Neural progenitor cell (in vitro differentiated cells): ENCODE measurements at regions not wholly inside any gene's neighbourhood (a gene's known extent, or its start where the extent isn't known, plus 50 kb on each side); places are given as distances from the start of the nearest gene placed in this dataset.

ENCODE experiments used
- DNase-seq: peaks from one replicate; pipeline ENCODE4 v3.0.0-alpha.2; 2016; ENCODE audit warnings: low spot score
- H2AFZ ChIP-seq: fragments of 200-600 bp; sonication (generic); replicated peaks from 2 replicates; pipeline ENCODE4 v1.6.1; 2016; ENCODE audit warnings: antibody characterized with exemption
- H3F3A ChIP-seq: fragments of 200-600 bp; sonication (generic); 2 replicates; pipeline ENCODE4 v1.6.1; 2016; ENCODE audit warnings: antibody characterized with exemption, low read depth
- H3K27ac ChIP-seq: fragments of 200-600 bp; sonication (generic); 2 replicates; pipeline ENCODE4 v1.5.1; 2016; ENCODE audit warnings: mild to moderate bottlenecking
- H3K27me3 ChIP-seq: fragments of 200-600 bp; sonication (generic); 2 replicates; pipeline ENCODE4 v1.6.1; 2016; ENCODE audit warnings: mild to moderate bottlenecking, moderate library complexity
- H3K36me3 ChIP-seq: fragments of 200-600 bp; sonication (generic); 2 replicates; pipeline ENCODE4 v1.5.1; 2016
- H3K4me1 ChIP-seq: fragments of 200-600 bp; sonication (generic); 2 replicates; pipeline ENCODE4 v1.6.1; 2016; ENCODE audit warnings: mixed run types
- H3K4me2 ChIP-seq: fragments of 200-600 bp; sonication (generic); 2 replicates; pipeline ENCODE4 v1.6.1; 2016
- H3K4me3 ChIP-seq: fragments of 200-600 bp; sonication (generic); 2 replicates; pipeline ENCODE4 v1.5.1; 2016
- H3K79me2 ChIP-seq: fragments of 200-600 bp; sonication (generic); 2 replicates; pipeline ENCODE4 v1.6.1; 2016; ENCODE audit warnings: low read depth
- H3K9ac ChIP-seq: fragments of 200-600 bp; sonication (generic); 2 replicates; pipeline ENCODE4 v1.6.1; 2016
- H3K9me3 ChIP-seq: fragments of 200-600 bp; sonication (generic); 2 replicates; pipeline ENCODE4 v1.5.1; 2016; ENCODE audit warnings: low read depth
- H4K20me1 ChIP-seq: fragments of 200-600 bp; sonication (generic); 2 replicates; pipeline ENCODE4 v1.6.1; 2016; ENCODE audit warnings: low read depth
- H3K27ac Mint-ChIP-seq: 3 replicates; pipeline ENCODE4 v1.8.0; 2021; ENCODE audit warnings: mixed read lengths
- H3K27me3 Mint-ChIP-seq: 2 replicates; pipeline ENCODE4 v1.8.0; 2022; ENCODE audit warnings: low read depth, mild to moderate bottlenecking, inconsistent platforms, moderate library complexity, mixed read lengths; ENCODE audit not compliant: insufficient read depth
- H3K36me3 Mint-ChIP-seq: 3 replicates; pipeline ENCODE4 v1.8.0; 2021; ENCODE audit warnings: mixed read lengths
- H3K4me1 Mint-ChIP-seq: 3 replicates; pipeline ENCODE4 v1.8.0; 2021; ENCODE audit warnings: mixed read lengths
- H3K4me3 Mint-ChIP-seq: 3 replicates; pipeline ENCODE4 v1.8.0; 2021; ENCODE audit warnings: mild to moderate bottlenecking, moderate library complexity, mixed read lengths
- H3K9me3 Mint-ChIP-seq: 3 replicates; pipeline ENCODE4 v1.8.0; 2020; ENCODE audit warnings: mixed read lengths
- CTCF ChIP-seq: fragments of 200-600 bp; sonication (generic); IDR thresholded peaks from 2 replicates; pipeline ENCODE4 v1.5.1; 2017; ENCODE audit warnings: antibody characterized with exemption, mild to moderate bottlenecking
- EZH2 ChIP-seq: fragments of 200-600 bp; sonication (generic); IDR thresholded peaks from 2 replicates; pipeline ENCODE4 v1.6.1; 2017; ENCODE audit warnings: antibody characterized with exemption, mild to moderate bottlenecking, moderate library complexity
- EZH2phosphoT487 ChIP-seq: fragments of 200-600 bp; sonication (generic); IDR thresholded peaks from 2 replicates; pipeline ENCODE4 v1.6.1; 2017; ENCODE audit warnings: antibody characterized with exemption

- H4K20me1 ChIP-seq: no peaks in the 10 kb centered on the region
- H3K27me3 ChIP-seq: peaks cover 38% of the 10 kb centered on the region
- no peaks in the 10 kb centered on the region for H3K79me2 ChIP-seq
- no peak overlapping the region for H3K27ac Mint-ChIP-seq
- H3K4me3 Mint-ChIP-seq: no peak overlapping the region
- H3K4me1 Mint-ChIP-seq: no peaks in the 10 kb centered on the region
- no peaks in the 10 kb centered on the region for H3K4me1 ChIP-seq
- no peak overlapping the region for H3K4me3 ChIP-seq
- H3K27ac ChIP-seq: no peak overlapping the region
- H3K36me3 ChIP-seq: no peaks in the 10 kb centered on the region
- TF ChIP-seq EZH2: peak; percentile 36
- TF ChIP-seq EZH2phosphoT487: peak; percentile 41
- no peak for TF ChIP-seq CTCF
- peak overlapping the region; percentile 22 for H3K4me2 ChIP-seq
- H3K36me3 Mint-ChIP-seq: no peaks in the 10 kb centered on the region
- peaks cover 5% of the 10 kb centered on the region for H3K9me3 Mint-ChIP-seq
- no peak overlapping the region for H2AFZ ChIP-seq
- no peaks in the 10 kb centered on the region for H3K9me3 ChIP-seq
- H3F3A ChIP-seq: no peaks in the 10 kb centered on the region
- H3K9ac ChIP-seq: no peak overlapping the region
- DNase-seq: peak; percentile 17
- peaks cover 29% of the 10 kb centered on the region for H3K27me3 Mint-ChIP-seq
Measured at GRCh38 chr19:41521931-41522555, 53.9 kb upstream of the CEACAM21 start.

- H3K4me2 ChIP-seq: no peak overlapping the region
- H2AFZ ChIP-seq: no peak overlapping the region
- no peaks in the 10 kb centered on the region for H4K20me1 ChIP-seq
- Mint-ChIP-seq H3K9me3 (peaks cover 8% of the 10 kb centered on the region), H3K27me3 (peaks cover 29% of the 10 kb centered on the region), H3K4me1 (no peaks in the 10 kb centered on the region), H3K27ac (no peak overlapping the region), H3K4me3 (no peak overlapping the region), H3K36me3 (no peaks in the 10 kb centered on the region)
- H3K36me3 ChIP-seq: no peaks in the 10 kb centered on the region
- H3K79me2 ChIP-seq: no peaks in the 10 kb centered on the region
- H3K4me3 ChIP-seq: no peak overlapping the region
- no peaks in the 10 kb centered on the region for H3K4me1 ChIP-seq
- no peak overlapping the region for H3K27ac ChIP-seq
- no peak for DNase-seq
- no peaks in the 10 kb centered on the region for H3F3A ChIP-seq
- H3K9ac ChIP-seq: no peak overlapping the region
- no peaks in the 10 kb centered on the region for H3K9me3 ChIP-seq
- H3K27me3 ChIP-seq: peaks cover 26% of the 10 kb centered on the region
- no peak for TF ChIP-seq EZH2
- no peak for TF ChIP-seq EZH2phosphoT487
- no peak for TF ChIP-seq CTCF
Measured at GRCh38 chr19:41525989-41526388, 50.0 kb upstream of the CEACAM21 start.
